A673 (cell line): ENCODE measurements at regions not wholly inside any gene's neighbourhood (a gene's known extent, or its start where the extent isn't known, plus 50 kb on each side); places are given as distances from the start of the nearest gene placed in this dataset.

ENCODE experiments used
- BruUV-seq: library from RNA; stranded (reverse); fragments of 400-500 nt; replicated peaks from 2 replicates; lab custom pipeline; 2021; lab: Mats Ljungman, UMichigan
- CTCF ChIA-PET: fragments of 300-600 bp; sonication (Branson Sonifier 250); formaldehyde crosslinking; loops from one replicate; lab custom pipeline; 2022; ENCODE audit warnings: antibody characterized with exemption; lab: Charles Lee
- POLR2A ChIA-PET: fragments of 300-600 bp; sonication (Branson Sonifier 250); formaldehyde crosslinking; loops from one replicate; lab custom pipeline; 2022; ENCODE audit warnings: antibody characterized with exemption; ENCODE audit not compliant: low non-redundant PET; lab: Charles Lee
- DNase-seq: peaks from one replicate; pipeline ENCODE4 v3.0.0-alpha.2; 2015; ENCODE audit warnings: low spot score
- H3K27ac ChIP-seq: fragments of 200-600 bp; sonication (generic); 2 replicates; pipeline ENCODE4 v1.5.1; 2016; ENCODE audit warnings: mixed run types, low read depth, mild to moderate bottlenecking, mixed read lengths, antibody characterized with exemption, low read length; ENCODE audit not compliant: poor library complexity, severe bottlenecking
- H3K27me3 ChIP-seq: fragments of 200-600 bp; sonication (generic); replicated peaks from 2 replicates; pipeline ENCODE4 v1.6.1; 2017; ENCODE audit warnings: mixed run types, low read depth, mild to moderate bottlenecking, mixed read lengths, antibody characterized with exemption, low read length; ENCODE audit not compliant: insufficient read depth, poor library complexity
- H3K36me3 ChIP-seq: fragments of 200-600 bp; sonication (generic); 2 replicates; pipeline ENCODE4 v1.6.1; 2016; ENCODE audit warnings: mixed run types, mild to moderate bottlenecking, mixed read lengths, antibody characterized with exemption, low read length; ENCODE audit not compliant: insufficient read depth, poor library complexity, severe bottlenecking
- H3K4me1 ChIP-seq: fragments of 200-600 bp; sonication (generic); 2 replicates; pipeline ENCODE4 v1.6.1; 2017; ENCODE audit warnings: mixed run types, mild to moderate bottlenecking, mixed read lengths, antibody characterized with exemption, low read length; ENCODE audit not compliant: insufficient read depth, poor library complexity, severe bottlenecking
- H3K4me3 ChIP-seq: fragments of 200-600 bp; sonication (generic); 2 replicates; pipeline ENCODE4 v1.5.1; 2016; ENCODE audit warnings: low read depth, mixed run types, mild to moderate bottlenecking, mixed read lengths, low read length; ENCODE audit not compliant: poor library complexity, severe bottlenecking
- H3K9me3 ChIP-seq: fragments of 200-600 bp; sonication (generic); 2 replicates; pipeline ENCODE4 v1.6.1; 2016; ENCODE audit warnings: mixed run types, low read depth, mild to moderate bottlenecking, mixed read lengths, antibody characterized with exemption, low read length; ENCODE audit not compliant: poor library complexity, severe bottlenecking
- CTCF ChIP-seq: fragments of 300-800, 200-600 bp; sonication (generic); conservative IDR thresholded peaks from 2 replicates; pipeline ENCODE4 v1.5.1; 2017; ENCODE audit warnings: low read depth, mild to moderate bottlenecking, antibody characterized with exemption, low read length, moderate library complexity, mixed read lengths
- EZH2 ChIP-seq: fragments of 200-600 bp; sonication (generic); IDR thresholded peaks from 2 replicates; pipeline ENCODE4 v1.6.1; 2017; ENCODE audit warnings: borderline replicate concordance, low read depth, mild to moderate bottlenecking, mixed read lengths, antibody characterized with exemption, low read length; ENCODE audit not compliant: poor library complexity, severe bottlenecking
- intact Hi-C: fragments of 100-400 bp; cut with micrococcal nuclease; formaldehyde crosslinking; loops from one replicate; pipeline ENCODE4 v1.10.0; 2022; ENCODE audit not compliant: unreplicated experiment

GRCh38 chr15:57892181-57892580, 173.3 kb downstream of the ALDH1A2 start:
- TF ChIP-seq EZH2 (no peak), CTCF (no peak)
- H3K9me3 ChIP-seq = no peaks in the 10 kb centered on the region

GRCh38 chr15:57893040-57893439, 172.5 kb downstream of the ALDH1A2 start:
- H3K4me3 ChIP-seq = no peak overlapping the region
- no peaks in the 10 kb centered on the region for H3K27me3 ChIP-seq
- no peaks in the 10 kb centered on the region for H3K4me1 ChIP-seq
- TF ChIP-seq CTCF = no peak
- TF ChIP-seq EZH2 = no peak
- POLR2A ChIA-PET = no interaction called here
- CTCF ChIA-PET = no interaction called here
- DNase-seq = no peak
- H3K9me3 ChIP-seq = no peaks in the 10 kb centered on the region
- BruUV-seq = no TSS peak
- H3K27ac ChIP-seq = no peak overlapping the region
- intact Hi-C loops = no loop called here
- no peaks in the 10 kb centered on the region for H3K36me3 ChIP-seq

More at GRCh38 chr15:57892181-57892580, 173.3 kb downstream of the ALDH1A2 start:
- H3K27me3 ChIP-seq = no peaks in the 10 kb centered on the region
- intact Hi-C loops = no loop called here
- H3K4me3 ChIP-seq = no peak overlapping the region
- H3K4me1 ChIP-seq = no peaks in the 10 kb centered on the region
- no TSS peak for BruUV-seq
- ChIA-PET CTCF (no interaction called here), POLR2A (no interaction called here)
- no peaks in the 10 kb centered on the region for H3K36me3 ChIP-seq
- no peak for DNase-seq
- no peak overlapping the region for H3K27ac ChIP-seq

GRCh38 chr15:57895291-57895690, 170.2 kb downstream of the ALDH1A2 start:
- intact Hi-C loops = no loop called here
- no peak overlapping the region for H3K4me3 ChIP-seq
- TF ChIP-seq CTCF (no peak), EZH2 (no peak)

More at GRCh38 chr15:57895291-57895690, 170.2 kb downstream of the ALDH1A2 start:
- BruUV-seq = no TSS peak
- H3K4me1 ChIP-seq = no peaks in the 10 kb centered on the region
- ChIA-PET POLR2A (no interaction called here), CTCF (no interaction called here)
- no peaks in the 10 kb centered on the region for H3K27me3 ChIP-seq
- no peak for DNase-seq
- H3K9me3 ChIP-seq = no peaks in the 10 kb centered on the region
- no peak overlapping the region for H3K27ac ChIP-seq
- H3K36me3 ChIP-seq = no peaks in the 10 kb centered on the region
